Liver (tissue), 8 donors: ENCODE measurements at regions not wholly inside any gene's neighbourhood (a gene's known extent, or its start where the extent isn't known, plus 50 kb on each side); places are given as distances from the start of the nearest gene placed in this dataset.
A peak's percentile ranks its signal among the peaks of the same experiment; 100 is the strongest.

Experiments used
- DNase-seq: peaks from one replicate; pipeline ENCODE4 v3.0.0-alpha.2; 2017; ENCODE audit warnings: low spot score
- H3K27ac ChIP-seq, 2 donors: one replicate each; pipeline ENCODE4 v1.7.0; 2013; ENCODE audit warnings: inconsistent platforms in 2 of 2, low read length in 2 of 2, control low read depth in 1 of 2, low read depth in 1 of 2, mild to moderate bottlenecking in 1 of 2
- H3K27me3 ChIP-seq, 4 donors: one replicate each; pipeline versions ENCODE4 v1.6.1 to v1.7.0; 2013; ENCODE audit warnings: low read length in 3 of 4, inconsistent platforms in 1 of 4, mild to moderate bottlenecking in 1 of 4, moderate library complexity in 1 of 4; ENCODE audit not compliant: control insufficient read depth in 4 of 4, insufficient read depth in 4 of 4
- H3K36me3 ChIP-seq, 4 donors: one replicate each; pipeline versions ENCODE4 v1.6.1 to v1.7.0; 2013; ENCODE audit warnings: low read length in 3 of 4, mild to moderate bottlenecking in 3 of 4, low read depth in 1 of 4, moderate library complexity in 1 of 4; ENCODE audit not compliant: control insufficient read depth in 4 of 4, insufficient read depth in 3 of 4
- H3K4me1 ChIP-seq, 4 donors: one replicate each; pipeline versions ENCODE4 v1.6.1 to v1.7.0; 2013; ENCODE audit warnings: low read length in 3 of 4, mild to moderate bottlenecking in 3 of 4, moderate library complexity in 1 of 4; ENCODE audit not compliant: control insufficient read depth in 4 of 4, insufficient read depth in 4 of 4
- H3K4me3 ChIP-seq, 3 donors: one replicate each; pipeline versions ENCODE4 v1.6.1 to v1.7.0; 2013; ENCODE audit warnings: low read length in 3 of 3, control low read depth in 1 of 3, low read depth in 1 of 3, mild to moderate bottlenecking in 1 of 3
- H3K9ac ChIP-seq, 2 donors: one replicate each; pipeline ENCODE4 v1.7.0; 2013; ENCODE audit warnings: low read length in 2 of 2, mild to moderate bottlenecking in 2 of 2, moderate library complexity in 2 of 2, control low read depth in 1 of 2, low read depth in 1 of 2
- H3K9me3 ChIP-seq, 4 donors: one replicate each; pipeline versions ENCODE4 v1.6.1 to v1.7.0; 2013; ENCODE audit warnings: low read length in 3 of 4; ENCODE audit not compliant: control insufficient read depth in 4 of 4
- ATF3 ChIP-seq: IDR thresholded peaks from 2 replicates; pipeline ENCODE4 v1.6.1; 2016; ENCODE audit warnings: antibody characterized with exemption
- EGR1 ChIP-seq, 2 donors: IDR thresholded peaks; 2 replicates each; pipeline ENCODE4 v1.6.1; 2016 to 2018; ENCODE audit warnings: antibody characterized with exemption in 2 of 2, low read depth in 2 of 2
- FOXA1 ChIP-seq: IDR thresholded peaks from 2 replicates; pipeline ENCODE4 v1.6.1; 2016; ENCODE audit warnings: antibody characterized with exemption
- FOXA2 ChIP-seq: IDR thresholded peaks from 2 replicates; pipeline ENCODE4 v1.6.1; 2016; ENCODE audit warnings: antibody characterized with exemption
- GABPA ChIP-seq, 2 donors: IDR thresholded peaks in 1 of 2; conservative IDR thresholded peaks in 1 of 2; 2 replicates each; pipeline ENCODE4 v1.6.1; 2016; ENCODE audit warnings: antibody characterized with exemption in 2 of 2, mild to moderate bottlenecking in 1 of 2, moderate library complexity in 1 of 2
- HNF4A ChIP-seq, 2 donors: conservative IDR thresholded peaks; 2 replicates each; pipeline ENCODE4 v1.6.1; 2016; ENCODE audit warnings: antibody characterized with exemption in 2 of 2, mild to moderate bottlenecking in 2 of 2
- HNF4G ChIP-seq: IDR thresholded peaks from 2 replicates; pipeline ENCODE4 v1.6.1; 2016; ENCODE audit warnings: antibody characterized with exemption
- JUND ChIP-seq, 2 donors: IDR thresholded peaks; 2 replicates each; pipeline ENCODE4 v1.6.1; 2016; ENCODE audit warnings: antibody characterized with exemption in 2 of 2
- NR2F2 ChIP-seq: IDR thresholded peaks from 2 replicates; pipeline ENCODE4 v1.6.1; 2016; ENCODE audit warnings: antibody characterized with exemption
- RAD21 ChIP-seq, 2 donors: IDR thresholded peaks; 2 replicates each; pipeline ENCODE4 v1.6.1; 2016; ENCODE audit warnings: antibody characterized with exemption in 2 of 2, mild to moderate bottlenecking in 2 of 2
- RXRA ChIP-seq, 2 donors: IDR thresholded peaks; 2 replicates each; pipeline ENCODE4 v1.6.1; 2017 to 2018; ENCODE audit warnings: antibody characterized with exemption in 2 of 2, mild to moderate bottlenecking in 1 of 2
- SP1 ChIP-seq: IDR thresholded peaks from 2 replicates; pipeline ENCODE4 v1.6.1; 2018; ENCODE audit warnings: antibody characterized with exemption, mild to moderate bottlenecking
- TAF1 ChIP-seq: conservative IDR thresholded peaks from 2 replicates; pipeline ENCODE4 v1.6.1; 2016; ENCODE audit warnings: antibody characterized with exemption, mild to moderate bottlenecking
- YY1 ChIP-seq: IDR thresholded peaks from 2 replicates; pipeline ENCODE4 v1.6.1; 2016; ENCODE audit warnings: antibody characterized with exemption, mild to moderate bottlenecking
- ZBTB33 ChIP-seq: IDR thresholded peaks from 2 replicates; pipeline ENCODE4 v1.6.1; 2016; ENCODE audit warnings: antibody characterized with exemption
- WGBS: extraction: QIAGEN DNeasy Blood & Tissue Kit; methylation state at CpG from one replicate; pipeline ENCODE4 v1.1.7; 2013; 5-methylcytosine and 5-hydroxymethylcytosine counted together
- TF ChIP-seq, protein P1 (sequence below): fragments of 150-350 bp; IDR thresholded peaks from 2 replicates; pipeline ENCODE4 v1.5.1; 2017; ENCODE audit warnings: improper control_type of control experiment, low read depth, low read length; ENCODE audit not compliant: missing input control
- TF ChIP-seq, protein P2 (sequence below): IDR thresholded peaks from 2 replicates; pipeline ENCODE4 v1.6.1; 2016; ENCODE audit warnings: antibody characterized with exemption, mild to moderate bottlenecking
- TF ChIP-seq, protein P3 (sequence below): IDR thresholded peaks from 2 replicates; pipeline ENCODE4 v1.6.1; 2016; ENCODE audit warnings: antibody characterized with exemption
- donor health status: healthy.
- donor health status: healthy.
- donor health status: healthy.
- donor health status: healthy.
- donor health status: healthy.

DNA sequence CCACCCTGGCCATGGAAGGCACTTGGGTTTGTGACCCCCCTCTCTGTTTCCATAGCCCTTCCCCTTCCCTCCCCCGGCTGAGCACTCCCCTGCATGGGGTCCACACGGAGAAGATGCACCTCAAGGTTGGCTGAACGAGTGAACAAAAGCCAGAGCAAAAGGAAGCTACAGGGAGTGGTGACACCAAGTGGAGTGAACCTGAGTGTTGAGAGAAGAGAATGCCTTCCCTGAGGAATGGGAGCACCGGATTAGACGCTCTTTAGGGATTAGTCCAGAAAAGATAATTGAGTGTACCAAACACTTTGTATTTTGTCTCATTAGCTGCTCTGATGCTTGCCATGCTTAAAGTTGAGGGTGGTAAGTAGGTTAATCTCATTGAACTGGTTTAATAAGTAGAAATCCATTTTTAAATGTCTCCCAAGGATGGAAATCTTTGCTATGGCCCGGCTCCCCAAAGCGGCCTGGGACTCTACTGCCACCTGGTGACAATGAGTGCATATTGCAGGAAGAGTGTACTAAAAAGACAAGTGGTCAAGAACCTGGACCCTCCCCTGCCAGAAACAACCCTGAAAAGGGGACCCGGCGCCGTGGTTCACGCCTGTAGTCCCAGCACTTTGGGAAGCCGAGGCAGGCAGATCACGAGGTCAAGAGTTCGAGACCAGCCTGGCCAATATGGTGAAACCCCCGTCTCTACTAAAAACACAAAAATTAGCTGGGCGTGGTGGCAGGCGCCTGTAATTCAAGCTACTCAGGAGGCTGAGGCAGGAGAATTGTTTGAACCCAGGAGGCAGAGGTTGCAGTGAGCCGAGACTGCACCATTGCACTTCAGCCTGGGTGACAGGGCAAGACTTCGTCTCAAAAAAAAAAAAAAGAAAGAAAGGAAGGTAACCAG lies 150.6 kb upstream of the ZC3H12A start:
- WGBS, result 46% methylated on average over 19 of the region's 19 CpGs
- Histone ChIP-seq H3K4me3 (no peak overlapping the region), H3K9ac (no peak overlapping the region), H3K4me1 (peaks cover 0 to 13% (median 8%) of the 10 kb centered on the region in 4 donors), H3K27ac (no peak overlapping the region), H3K9me3 (peaks cover 0 to 3% (median 1%) of the 10 kb centered on the region in 4 donors), H3K36me3 (no peaks in the 10 kb centered on the region), H3K27me3 (no peaks in the 10 kb centered on the region)
- TF ChIP-seq, protein P1, sequence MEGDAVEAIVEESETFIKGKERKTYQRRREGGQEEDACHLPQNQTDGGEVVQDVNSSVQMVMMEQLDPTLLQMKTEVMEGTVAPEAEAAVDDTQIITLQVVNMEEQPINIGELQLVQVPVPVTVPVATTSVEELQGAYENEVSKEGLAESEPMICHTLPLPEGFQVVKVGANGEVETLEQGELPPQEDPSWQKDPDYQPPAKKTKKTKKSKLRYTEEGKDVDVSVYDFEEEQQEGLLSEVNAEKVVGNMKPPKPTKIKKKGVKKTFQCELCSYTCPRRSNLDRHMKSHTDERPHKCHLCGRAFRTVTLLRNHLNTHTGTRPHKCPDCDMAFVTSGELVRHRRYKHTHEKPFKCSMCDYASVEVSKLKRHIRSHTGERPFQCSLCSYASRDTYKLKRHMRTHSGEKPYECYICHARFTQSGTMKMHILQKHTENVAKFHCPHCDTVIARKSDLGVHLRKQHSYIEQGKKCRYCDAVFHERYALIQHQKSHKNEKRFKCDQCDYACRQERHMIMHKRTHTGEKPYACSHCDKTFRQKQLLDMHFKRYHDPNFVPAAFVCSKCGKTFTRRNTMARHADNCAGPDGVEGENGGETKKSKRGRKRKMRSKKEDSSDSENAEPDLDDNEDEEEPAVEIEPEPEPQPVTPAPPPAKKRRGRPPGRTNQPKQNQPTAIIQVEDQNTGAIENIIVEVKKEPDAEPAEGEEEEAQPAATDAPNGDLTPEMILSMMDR, result peak; percentile 47
- peak; percentile 64 to 68 for TF ChIP-seq RAD21 (IDR thresholded peaks at IDR 0.05)
- TF ChIP-seq GABPA (IDR thresholded peaks at IDR 0.05 in 1 of 2, conservative IDR thresholded peaks at IDR 0.05 in 1 of 2), result no peak
- no peak for DNase-seq

DNA sequence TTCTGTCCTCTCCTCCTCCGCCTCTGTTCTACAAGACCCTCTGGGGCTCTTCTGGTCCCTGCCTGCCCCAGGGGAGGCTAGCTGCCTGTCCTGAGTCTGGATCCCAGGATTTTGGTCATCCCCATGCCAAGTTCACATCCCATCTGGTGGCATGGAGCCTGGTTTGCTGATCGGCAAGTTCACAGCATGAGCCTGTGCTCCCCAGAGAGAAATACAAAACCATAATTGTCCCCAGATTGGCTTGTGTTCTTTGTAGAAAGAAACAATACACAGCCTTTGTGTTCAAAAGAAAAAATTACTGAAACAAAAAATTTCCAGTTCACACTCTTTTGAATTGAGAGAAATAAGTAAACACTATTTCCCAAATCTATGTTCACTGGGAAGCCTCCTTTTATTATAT lies 149.4 kb upstream of the ZC3H12A start:
- no peak for DNase-seq

More for the DNA sequence above, 149.4 kb upstream of the ZC3H12A start:
- Histone ChIP-seq H3K9ac (no peak overlapping the region), H3K4me1 (peaks cover 0 to 13% (median 8%) of the 10 kb centered on the region in 4 donors), H3K36me3 (no peaks in the 10 kb centered on the region), H3K27ac (no peak overlapping the region), H3K4me3 (no peak overlapping the region), H3K9me3 (peaks cover 0 to 3% (median 1%) of the 10 kb centered on the region in 4 donors), H3K27me3 (no peaks in the 10 kb centered on the region)
- WGBS, result 60% methylated on average over 2 of the region's 2 CpGs
- TF ChIP-seq YY1 (no peak), EGR1 (IDR thresholded peaks at IDR 0.05; ENCODE audit: low read depth in 2 of 2) (no peak), SP1 (no peak), FOXA1 (no peak), JUND (IDR thresholded peaks at IDR 0.05) (no peak), RAD21 (IDR thresholded peaks at IDR 0.05) (no peak), TAF1 (no peak), HNF4A (conservative IDR thresholded peaks at IDR 0.05) (no peak), ATF3 (no peak), NR2F2 (no peak), GABPA (IDR thresholded peaks at IDR 0.05 in 1 of 2, conservative IDR thresholded peaks at IDR 0.05 in 1 of 2) (no peak), RXRA (IDR thresholded peaks at IDR 0.05) (no peak), FOXA2 (no peak), ZBTB33 (no peak), HNF4G (no peak)
- TF ChIP-seq, protein P2, sequence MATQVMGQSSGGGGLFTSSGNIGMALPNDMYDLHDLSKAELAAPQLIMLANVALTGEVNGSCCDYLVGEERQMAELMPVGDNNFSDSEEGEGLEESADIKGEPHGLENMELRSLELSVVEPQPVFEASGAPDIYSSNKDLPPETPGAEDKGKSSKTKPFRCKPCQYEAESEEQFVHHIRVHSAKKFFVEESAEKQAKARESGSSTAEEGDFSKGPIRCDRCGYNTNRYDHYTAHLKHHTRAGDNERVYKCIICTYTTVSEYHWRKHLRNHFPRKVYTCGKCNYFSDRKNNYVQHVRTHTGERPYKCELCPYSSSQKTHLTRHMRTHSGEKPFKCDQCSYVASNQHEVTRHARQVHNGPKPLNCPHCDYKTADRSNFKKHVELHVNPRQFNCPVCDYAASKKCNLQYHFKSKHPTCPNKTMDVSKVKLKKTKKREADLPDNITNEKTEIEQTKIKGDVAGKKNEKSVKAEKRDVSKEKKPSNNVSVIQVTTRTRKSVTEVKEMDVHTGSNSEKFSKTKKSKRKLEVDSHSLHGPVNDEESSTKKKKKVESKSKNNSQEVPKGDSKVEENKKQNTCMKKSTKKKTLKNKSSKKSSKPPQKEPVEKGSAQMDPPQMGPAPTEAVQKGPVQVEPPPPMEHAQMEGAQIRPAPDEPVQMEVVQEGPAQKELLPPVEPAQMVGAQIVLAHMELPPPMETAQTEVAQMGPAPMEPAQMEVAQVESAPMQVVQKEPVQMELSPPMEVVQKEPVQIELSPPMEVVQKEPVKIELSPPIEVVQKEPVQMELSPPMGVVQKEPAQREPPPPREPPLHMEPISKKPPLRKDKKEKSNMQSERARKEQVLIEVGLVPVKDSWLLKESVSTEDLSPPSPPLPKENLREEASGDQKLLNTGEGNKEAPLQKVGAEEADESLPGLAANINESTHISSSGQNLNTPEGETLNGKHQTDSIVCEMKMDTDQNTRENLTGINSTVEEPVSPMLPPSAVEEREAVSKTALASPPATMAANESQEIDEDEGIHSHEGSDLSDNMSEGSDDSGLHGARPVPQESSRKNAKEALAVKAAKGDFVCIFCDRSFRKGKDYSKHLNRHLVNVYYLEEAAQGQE, result no peak
- TF ChIP-seq, protein P1, result no peak
- TF ChIP-seq, protein P3, sequence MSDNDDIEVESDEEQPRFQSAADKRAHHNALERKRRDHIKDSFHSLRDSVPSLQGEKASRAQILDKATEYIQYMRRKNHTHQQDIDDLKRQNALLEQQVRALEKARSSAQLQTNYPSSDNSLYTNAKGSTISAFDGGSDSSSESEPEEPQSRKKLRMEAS, result no peak
